HFFc6 (cell line): ENCODE measurements at regions not wholly inside any gene's neighbourhood (a gene's known extent, or its start where the extent isn't known, plus 50 kb on each side); places are given as distances from the start of the nearest gene placed in this dataset.

Source experiments
- DNase-seq: peaks from one replicate; pipeline ENCODE4 v3.0.0-alpha.2; 2018
- H3K27ac Mint-ChIP-seq: 2 replicates; pipeline ENCODE4 v1.8.0; 2020; ENCODE audit warnings: mild to moderate bottlenecking, mixed read lengths
- H3K27me3 Mint-ChIP-seq: 2 replicates; pipeline ENCODE4 v1.8.0; 2021; ENCODE audit warnings: mild to moderate bottlenecking, moderate library complexity, mixed read lengths; ENCODE audit not compliant: insufficient read depth
- H3K36me3 Mint-ChIP-seq: 2 replicates; pipeline ENCODE4 v1.8.0; 2021; ENCODE audit warnings: low read depth, mixed read lengths
- H3K4me1 Mint-ChIP-seq: 2 replicates; pipeline ENCODE4 v1.8.0; 2020; ENCODE audit warnings: low read depth, mixed read lengths
- H3K4me3 Mint-ChIP-seq: 2 replicates; pipeline ENCODE4 v1.8.0; 2020; ENCODE audit warnings: mild to moderate bottlenecking, moderate library complexity, mixed read lengths
- H3K9me3 Mint-ChIP-seq: 2 replicates; pipeline ENCODE4 v1.8.0; 2020; ENCODE audit warnings: mild to moderate bottlenecking, mixed read lengths
- CTCF ChIP-seq: fragments of 200-600 bp; sonication (generic); IDR thresholded peaks from 2 replicates; pipeline ENCODE4 v1.5.0; 2021; ENCODE audit warnings: antibody characterized with exemption, mild to moderate bottlenecking

GRCh38 chr11:25941353-25941752, 390.6 kb upstream of the ANO3 start:
- no peaks in the 10 kb centered on the region for H3K36me3 Mint-ChIP-seq
- no peak overlapping the region for H3K4me3 Mint-ChIP-seq
- H3K9me3 Mint-ChIP-seq, result peaks cover 38% of the 10 kb centered on the region

GRCh38 chr11:25943031-25943430, 388.9 kb upstream of the ANO3 start:
- Mint-ChIP-seq H3K36me3 (no peaks in the 10 kb centered on the region), H3K27ac (no peak overlapping the region), H3K4me3 (no peak overlapping the region), H3K27me3 (no peaks in the 10 kb centered on the region), H3K9me3 (peaks cover 31% of the 10 kb centered on the region), H3K4me1 (no peaks in the 10 kb centered on the region)
- no peak for DNase-seq
- TF ChIP-seq CTCF, result no peak

More at GRCh38 chr11:25941353-25941752, 390.6 kb upstream of the ANO3 start:
- H3K27ac Mint-ChIP-seq, result no peak overlapping the region
- no peak for TF ChIP-seq CTCF
- H3K4me1 Mint-ChIP-seq, result no peaks in the 10 kb centered on the region
- no peak for DNase-seq
- no peaks in the 10 kb centered on the region for H3K27me3 Mint-ChIP-seq

GRCh38 chr11:25943777-25944661, 387.9 kb upstream of the ANO3 start:
- Mint-ChIP-seq H3K4me3 (no peak overlapping the region), H3K36me3 (no peaks in the 10 kb centered on the region), H3K27me3 (no peaks in the 10 kb centered on the region; the same call in 1 of the 2 replicates), H3K4me1 (no peaks in the 10 kb centered on the region), H3K27ac (no peak overlapping the region), H3K9me3 (peaks cover 31% of the 10 kb centered on the region)
- no peak for TF ChIP-seq CTCF
- no peak for DNase-seq

GRCh38 chr11:25949918-25950317, 382.0 kb upstream of the ANO3 start:
- peaks cover 2% of the 10 kb centered on the region; the same call in 1 of the 2 replicates for H3K27me3 Mint-ChIP-seq
- peaks cover 14% of the 10 kb centered on the region for H3K9me3 Mint-ChIP-seq
- no peak for TF ChIP-seq CTCF
- no peaks in the 10 kb centered on the region for H3K36me3 Mint-ChIP-seq
- H3K4me3 Mint-ChIP-seq, result no peak overlapping the region
- H3K4me1 Mint-ChIP-seq, result no peaks in the 10 kb centered on the region
- H3K27ac Mint-ChIP-seq, result no peak overlapping the region
- no peak for DNase-seq

GRCh38 chr11:25953006-25953405, 378.9 kb upstream of the ANO3 start:
- DNase-seq, result no peak
- no peak for TF ChIP-seq CTCF
- Mint-ChIP-seq H3K4me1 (no peaks in the 10 kb centered on the region), H3K36me3 (no peaks in the 10 kb centered on the region), H3K27ac (no peak overlapping the region), H3K4me3 (no peak overlapping the region), H3K27me3 (peaks cover 2% of the 10 kb centered on the region; the same call in 1 of the 2 replicates), H3K9me3 (no peaks in the 10 kb centered on the region; the same call in 1 of the 2 replicates)
